ENCODE measurements at regions not wholly inside any gene's neighbourhood (a gene's known extent, or its start where the extent isn't known, plus 50 kb on each side); places are given as distances from the start of the nearest gene placed in this dataset.

- DNase-seq (ENCODE audit: low read depth): no peak
- no peak overlapping the region for H3K4me3 ChIP-seq (ENCODE audit: low read depth, low read length)
- TF ChIP-seq CTCF (conservative IDR thresholded peaks at IDR 0.05; ENCODE audit: low read depth, low read length): no peak
These were observed 316.9 kb downstream of the HAPSTR1 start for GRCh38 chr16:9408297-9408878.

- no peak overlapping the region for H3K4me3 ChIP-seq (ENCODE audit: low read depth, low read length)
- TF ChIP-seq CTCF (conservative IDR thresholded peaks at IDR 0.05; ENCODE audit: low read depth, low read length): no peak
- DNase-seq (ENCODE audit: low read depth): no peak
These were observed 318.4 kb downstream of the HAPSTR1 start for GRCh38 chr16:9409560-9410493.

GRCh38 chr16:9411426-9411825 is 320.0 kb downstream of the HAPSTR1 start:
- H3K4me3 ChIP-seq (ENCODE audit: low read depth, low read length): no peak overlapping the region
- no peak for TF ChIP-seq CTCF (conservative IDR thresholded peaks at IDR 0.05; ENCODE audit: low read depth, low read length)
- no peak for DNase-seq (ENCODE audit: low read depth)

- TF ChIP-seq CTCF (conservative IDR thresholded peaks at IDR 0.05; ENCODE audit: low read depth, low read length): no peak
- no peak for DNase-seq (ENCODE audit: low read depth)
- H3K4me3 ChIP-seq (ENCODE audit: low read depth, low read length): no peak overlapping the region
These were observed 320.8 kb downstream of the HAPSTR1 start for GRCh38 chr16:9412031-9412914.

GRCh38 chr16:9412915-9413264 is 321.4 kb downstream of the HAPSTR1 start:
- no peak for DNase-seq (ENCODE audit: low read depth)
- TF ChIP-seq CTCF (conservative IDR thresholded peaks at IDR 0.05; ENCODE audit: low read depth, low read length): no peak

GRCh38 chr16:9415545-9415944 is 324.1 kb downstream of the HAPSTR1 start:
- no peak for DNase-seq (ENCODE audit: low read depth)
- TF ChIP-seq CTCF (conservative IDR thresholded peaks at IDR 0.05; ENCODE audit: low read depth, low read length): peak; percentile 29

More at GRCh38 chr16:9412915-9413264, 321.4 kb downstream of the HAPSTR1 start:
- H3K4me3 ChIP-seq (ENCODE audit: low read depth, low read length): no peak overlapping the region

More at GRCh38 chr16:9415545-9415944, 324.1 kb downstream of the HAPSTR1 start:
- no peak overlapping the region for H3K4me3 ChIP-seq (ENCODE audit: low read depth, low read length)
